DOHH2 (cell line): ENCODE measurements at regions not wholly inside any gene's neighbourhood (a gene's known extent, or its start where the extent isn't known, plus 50 kb on each side); places are given as distances from the start of the nearest gene placed in this dataset.

Experiments used
- H3F3A ChIP-seq: fragments of 200-600 bp; sonication (generic), shearing (Covaris generic); 2 replicates; pipeline ENCODE4 v1.6.0; 2016; ENCODE audit warnings: antibody characterized with exemption, mild to moderate bottlenecking; ENCODE audit not compliant: control insufficient read depth, insufficient read depth
- H3K27ac ChIP-seq: fragments of 200-600 bp; sonication (generic); 2 replicates; pipeline ENCODE4 v1.5.1; 2014; ENCODE audit warnings: low read depth, mild to moderate bottlenecking, low read length, moderate library complexity
- H3K27me3 ChIP-seq: fragments of 200-600 bp; sonication (generic); 2 replicates; pipeline ENCODE4 v1.6.1; 2014; ENCODE audit warnings: mild to moderate bottlenecking, low read length, mixed read lengths; ENCODE audit not compliant: control insufficient read depth
- H3K36me3 ChIP-seq: fragments of 200-600 bp; sonication (generic); 2 replicates; pipeline ENCODE4 v1.6.1; 2014; ENCODE audit warnings: mild to moderate bottlenecking, low read length, moderate library complexity, mixed read lengths; ENCODE audit not compliant: control insufficient read depth
- H3K4me1 ChIP-seq: fragments of 200-600 bp; sonication (generic); 2 replicates; pipeline ENCODE4 v1.6.1; 2014; ENCODE audit warnings: mild to moderate bottlenecking, low read length, mixed read lengths; ENCODE audit not compliant: control insufficient read depth
- H3K4me2 ChIP-seq: fragments of 200-600 bp; sonication (generic); 2 replicates; pipeline ENCODE4 v1.6.0; 2014; ENCODE audit warnings: mild to moderate bottlenecking, low read length, moderate library complexity
- H3K4me3 ChIP-seq: fragments of 200-600 bp; sonication (generic); 2 replicates; pipeline ENCODE4 v1.5.1; 2014; ENCODE audit warnings: mild to moderate bottlenecking, low read length, mixed read lengths
- H3K79me2 ChIP-seq: fragments of 200-600 bp; sonication (generic); 2 replicates; pipeline ENCODE4 v1.6.1; 2014; ENCODE audit warnings: mild to moderate bottlenecking, low read length, mixed read lengths; ENCODE audit not compliant: control insufficient read depth
- H3K9me2 ChIP-seq: fragments of 200-600 bp; sonication (generic); replicated peaks from 2 replicates; pipeline ENCODE4 v1.6.1; 2014; ENCODE audit warnings: mild to moderate bottlenecking, low read length, mixed read lengths; ENCODE audit not compliant: control insufficient read depth
- H3K9me3 ChIP-seq: fragments of 200-600 bp; sonication (generic); 2 replicates; pipeline ENCODE4 v1.6.1; 2014; ENCODE audit warnings: antibody characterized with exemption, low read length, mixed read lengths; ENCODE audit not compliant: control insufficient read depth, insufficient read depth
- H4K20me1 ChIP-seq: fragments of 200-600 bp; sonication (generic); 2 replicates; pipeline ENCODE4 v1.6.0; 2014; ENCODE audit warnings: low read depth, mild to moderate bottlenecking, antibody characterized with exemption, low read length, moderate library complexity; ENCODE audit not compliant: control insufficient read depth, insufficient read depth
- CTCF ChIP-seq: fragments of 200-600 bp; sonication (generic); IDR thresholded peaks from one replicate; pipeline ENCODE4 v1.5.1; 2014; ENCODE audit warnings: antibody characterized with exemption, mild to moderate bottlenecking, low read depth, low read length; ENCODE audit not compliant: poor library complexity, severe bottlenecking
- EZH2phosphoT487 ChIP-seq: fragments of 200-600 bp; sonication (generic); IDR thresholded peaks from 2 replicates; pipeline ENCODE4 v1.6.1; 2017; ENCODE audit warnings: borderline replicate concordance, mild to moderate bottlenecking, antibody characterized with exemption, low read length, moderate library complexity, mixed read lengths

- TF ChIP-seq CTCF (no peak), EZH2phosphoT487 (no peak)
- Histone ChIP-seq H3F3A (no peaks in the 10 kb centered on the region), H3K36me3 (no peaks in the 10 kb centered on the region), H3K4me2 (no peak overlapping the region), H4K20me1 (no peaks in the 10 kb centered on the region), H3K27me3 (peaks cover 3% of the 10 kb centered on the region; the same call in 1 of the 2 replicates), H3K9me2 (no peaks in the 10 kb centered on the region), H3K79me2 (no peaks in the 10 kb centered on the region), H3K4me3 (no peak overlapping the region), H3K9me3 (no peaks in the 10 kb centered on the region), H3K4me1 (no peaks in the 10 kb centered on the region), H3K27ac (no peak overlapping the region)
These were observed 142.6 kb downstream of the DCK start for GRCh38 chr4:71136071-71136470.

GRCh38 chr4:71138007-71138615, 144.7 kb downstream of the DCK start:
- Histone ChIP-seq H3K4me2 (no peak overlapping the region), H3K27me3 (no peaks in the 10 kb centered on the region), H3K9me3 (no peaks in the 10 kb centered on the region), H3K9me2 (no peaks in the 10 kb centered on the region), H4K20me1 (no peaks in the 10 kb centered on the region), H3F3A (no peaks in the 10 kb centered on the region), H3K27ac (no peak overlapping the region), H3K4me3 (no peak overlapping the region), H3K79me2 (no peaks in the 10 kb centered on the region), H3K36me3 (no peaks in the 10 kb centered on the region), H3K4me1 (no peaks in the 10 kb centered on the region)
- TF ChIP-seq EZH2phosphoT487 (no peak), CTCF (no peak)

GRCh38 chr4:71140563-71140962, 147.1 kb downstream of the DCK start:
- Histone ChIP-seq H3K4me3 (no peak overlapping the region), H3F3A (no peaks in the 10 kb centered on the region), H3K9me2 (no peaks in the 10 kb centered on the region), H3K27ac (no peak overlapping the region), H4K20me1 (no peaks in the 10 kb centered on the region), H3K27me3 (no peaks in the 10 kb centered on the region), H3K4me1 (no peaks in the 10 kb centered on the region), H3K36me3 (no peaks in the 10 kb centered on the region), H3K79me2 (no peaks in the 10 kb centered on the region), H3K4me2 (no peak overlapping the region), H3K9me3 (no peaks in the 10 kb centered on the region)
- TF ChIP-seq CTCF (no peak), EZH2phosphoT487 (no peak)

- no peaks in the 10 kb centered on the region for H3K9me2 ChIP-seq
- no peak overlapping the region for H3K4me2 ChIP-seq
- H3K4me3 ChIP-seq = no peak overlapping the region
- no peaks in the 10 kb centered on the region for H3K79me2 ChIP-seq
- H3F3A ChIP-seq = no peaks in the 10 kb centered on the region
- H3K36me3 ChIP-seq = no peaks in the 10 kb centered on the region
- TF ChIP-seq EZH2phosphoT487 = no peak
- no peak for TF ChIP-seq CTCF
- H3K27ac ChIP-seq = no peak overlapping the region
- H3K4me1 ChIP-seq = no peaks in the 10 kb centered on the region
- H3K27me3 ChIP-seq = no peaks in the 10 kb centered on the region
- no peaks in the 10 kb centered on the region for H3K9me3 ChIP-seq
- no peaks in the 10 kb centered on the region for H4K20me1 ChIP-seq
These were observed 147.7 kb downstream of the DCK start for GRCh38 chr4:71141125-71141524.
